Parathyroid adenoma (tissue), 2 donors: ENCODE measurements at regions not wholly inside any gene's neighbourhood (a gene's known extent, or its start where the extent isn't known, plus 50 kb on each side); places are given as distances from the start of the nearest gene placed in this dataset.

ENCODE experiments used
- H2AFZ ChIP-seq: fragments of 300-600 bp; sonication (generic); one replicate; pipeline ENCODE4 v1.7.0; 2017; ENCODE audit warnings: antibody characterized with exemption, mild to moderate bottlenecking
- H3K27ac ChIP-seq: fragments of 300-600 bp; sonication (generic); one replicate; pipeline ENCODE4 v1.7.0; 2017
- H3K27me3 ChIP-seq: fragments of 300-600 bp; sonication (generic); one replicate; pipeline ENCODE4 v1.7.0; 2017; ENCODE audit warnings: low read length; ENCODE audit not compliant: control insufficient read depth, insufficient read depth
- H3K36me3 ChIP-seq: fragments of 300-600 bp; sonication (generic); one replicate; pipeline ENCODE4 v1.7.0; 2017; ENCODE audit warnings: low read length; ENCODE audit not compliant: control insufficient read depth, insufficient read depth
- H3K4me1 ChIP-seq: fragments of 300-600 bp; sonication (generic); one replicate; pipeline ENCODE4 v1.7.0; 2017; ENCODE audit warnings: control low read depth
- H3K4me2 ChIP-seq: fragments of 300-600 bp; sonication (generic); one replicate; pipeline ENCODE4 v1.7.0; 2017; ENCODE audit warnings: low read length
- H3K4me3 ChIP-seq: fragments of 300-600 bp; sonication (generic); one replicate; pipeline ENCODE4 v1.7.0; 2017; ENCODE audit warnings: low read depth, low read length
- H3K79me2 ChIP-seq: fragments of 300-600 bp; sonication (generic); one replicate; pipeline ENCODE4 v1.7.0; 2017; ENCODE audit warnings: control low read depth
- H3K9ac ChIP-seq: fragments of 300-600 bp; sonication (generic); one replicate; pipeline ENCODE4 v1.7.0; 2017; ENCODE audit warnings: mild to moderate bottlenecking
- H3K9me3 ChIP-seq: fragments of 300-600 bp; sonication (generic); one replicate; pipeline ENCODE4 v1.7.0; 2017; ENCODE audit warnings: low read length; ENCODE audit not compliant: control insufficient read depth
- TF ChIP-seq, protein P1 (sequence below): fragments of 300-600 bp; sonication (generic); IDR thresholded peaks from one replicate; pipeline ENCODE4 v1.7.0; 2017; ENCODE audit warnings: antibody characterized with exemption, mild to moderate bottlenecking
- donor health status: primary hyperparathyroidism.

DNA sequence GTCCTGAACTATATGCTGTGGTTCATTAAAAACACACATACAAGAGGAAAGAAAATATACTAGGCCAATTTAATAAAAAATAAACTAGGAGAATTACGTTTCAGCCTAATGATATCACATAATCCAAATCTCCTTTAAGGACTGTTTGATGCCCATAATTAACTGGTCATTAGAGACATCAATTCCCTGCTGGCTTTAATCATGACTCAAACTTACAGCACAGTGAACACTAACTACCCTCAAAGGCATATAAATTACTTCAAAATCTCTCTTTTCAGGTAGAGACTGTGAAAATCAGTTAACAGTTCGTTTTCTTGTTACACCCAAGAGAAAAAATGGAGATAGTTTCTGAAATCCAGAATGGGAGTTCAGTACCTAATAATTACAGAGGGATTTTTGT lies 567.4 kb downstream of the CBLN2 start:
- TF ChIP-seq, protein P1, sequence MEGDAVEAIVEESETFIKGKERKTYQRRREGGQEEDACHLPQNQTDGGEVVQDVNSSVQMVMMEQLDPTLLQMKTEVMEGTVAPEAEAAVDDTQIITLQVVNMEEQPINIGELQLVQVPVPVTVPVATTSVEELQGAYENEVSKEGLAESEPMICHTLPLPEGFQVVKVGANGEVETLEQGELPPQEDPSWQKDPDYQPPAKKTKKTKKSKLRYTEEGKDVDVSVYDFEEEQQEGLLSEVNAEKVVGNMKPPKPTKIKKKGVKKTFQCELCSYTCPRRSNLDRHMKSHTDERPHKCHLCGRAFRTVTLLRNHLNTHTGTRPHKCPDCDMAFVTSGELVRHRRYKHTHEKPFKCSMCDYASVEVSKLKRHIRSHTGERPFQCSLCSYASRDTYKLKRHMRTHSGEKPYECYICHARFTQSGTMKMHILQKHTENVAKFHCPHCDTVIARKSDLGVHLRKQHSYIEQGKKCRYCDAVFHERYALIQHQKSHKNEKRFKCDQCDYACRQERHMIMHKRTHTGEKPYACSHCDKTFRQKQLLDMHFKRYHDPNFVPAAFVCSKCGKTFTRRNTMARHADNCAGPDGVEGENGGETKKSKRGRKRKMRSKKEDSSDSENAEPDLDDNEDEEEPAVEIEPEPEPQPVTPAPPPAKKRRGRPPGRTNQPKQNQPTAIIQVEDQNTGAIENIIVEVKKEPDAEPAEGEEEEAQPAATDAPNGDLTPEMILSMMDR, result no peak
- H3K9ac ChIP-seq, result no peak overlapping the region
- H3K4me1 ChIP-seq, result no peaks in the 10 kb centered on the region
- no peak overlapping the region for H3K27ac ChIP-seq
- H3K9me3 ChIP-seq, result no peaks in the 10 kb centered on the region
- no peak overlapping the region for H3K4me3 ChIP-seq
- H3K27me3 ChIP-seq, result no peaks in the 10 kb centered on the region
- H3K36me3 ChIP-seq, result no peaks in the 10 kb centered on the region
- H3K79me2 ChIP-seq, result no peaks in the 10 kb centered on the region
- H2AFZ ChIP-seq, result no peak overlapping the region
- no peak overlapping the region for H3K4me2 ChIP-seq

DNA sequence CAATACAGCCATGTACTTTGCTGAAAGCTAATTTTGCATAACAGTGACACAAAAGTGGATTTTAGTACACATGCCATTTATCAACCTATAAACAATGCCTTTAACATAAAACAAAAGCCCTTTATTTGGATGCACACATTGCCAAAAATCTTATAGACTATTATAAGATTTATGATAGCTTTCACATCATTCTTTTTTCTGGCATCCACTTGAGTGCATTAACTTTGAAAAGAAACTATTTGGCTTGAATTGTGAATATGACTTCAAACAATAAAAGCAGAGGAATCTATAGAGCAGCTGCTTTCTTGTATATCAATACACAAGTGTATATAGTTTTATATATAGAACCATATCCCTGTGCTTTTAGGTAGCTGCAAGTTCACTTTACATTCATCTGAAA lies 577.4 kb downstream of the CBLN2 start:
- H3K9ac ChIP-seq, result no peak overlapping the region
- H3K27me3 ChIP-seq, result no peaks in the 10 kb centered on the region
- no peaks in the 10 kb centered on the region for H3K36me3 ChIP-seq
- no peaks in the 10 kb centered on the region for H3K79me2 ChIP-seq
- no peak overlapping the region for H2AFZ ChIP-seq
- H3K27ac ChIP-seq, result no peak overlapping the region
- no peak overlapping the region for H3K4me2 ChIP-seq
- H3K4me1 ChIP-seq, result no peaks in the 10 kb centered on the region
- H3K9me3 ChIP-seq, result no peaks in the 10 kb centered on the region
- TF ChIP-seq, protein P1, result no peak
- no peak overlapping the region for H3K4me3 ChIP-seq

DNA sequence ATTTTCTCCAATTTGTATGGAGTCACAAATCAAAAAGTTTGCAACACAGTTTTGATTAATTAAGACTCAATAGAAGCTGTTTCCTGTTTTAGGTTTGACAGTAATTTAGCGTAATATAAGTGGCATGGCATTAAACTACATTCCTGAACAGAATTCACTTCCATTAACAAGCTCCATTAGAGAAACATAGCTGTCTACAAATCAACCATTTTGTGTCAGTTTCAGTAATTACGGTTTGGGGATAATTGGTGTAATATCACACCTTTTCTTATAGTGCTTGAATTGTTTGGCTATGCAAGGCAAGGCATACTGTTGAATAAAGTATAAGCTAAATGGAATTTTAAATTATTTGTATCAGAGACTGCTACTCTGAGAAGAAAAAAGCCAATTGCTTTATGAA lies 585.5 kb downstream of the CBLN2 start:
- H3K9me3 ChIP-seq, result no peaks in the 10 kb centered on the region
- no peaks in the 10 kb centered on the region for H3K4me1 ChIP-seq
- H3K79me2 ChIP-seq, result no peaks in the 10 kb centered on the region
- no peak overlapping the region for H3K4me3 ChIP-seq
- H3K36me3 ChIP-seq, result no peaks in the 10 kb centered on the region
- H3K27me3 ChIP-seq, result no peaks in the 10 kb centered on the region
- TF ChIP-seq, protein P1, result no peak
- H3K9ac ChIP-seq, result no peak overlapping the region
- H2AFZ ChIP-seq, result no peak overlapping the region
- no peak overlapping the region for H3K27ac ChIP-seq
- H3K4me2 ChIP-seq, result no peak overlapping the region

DNA sequence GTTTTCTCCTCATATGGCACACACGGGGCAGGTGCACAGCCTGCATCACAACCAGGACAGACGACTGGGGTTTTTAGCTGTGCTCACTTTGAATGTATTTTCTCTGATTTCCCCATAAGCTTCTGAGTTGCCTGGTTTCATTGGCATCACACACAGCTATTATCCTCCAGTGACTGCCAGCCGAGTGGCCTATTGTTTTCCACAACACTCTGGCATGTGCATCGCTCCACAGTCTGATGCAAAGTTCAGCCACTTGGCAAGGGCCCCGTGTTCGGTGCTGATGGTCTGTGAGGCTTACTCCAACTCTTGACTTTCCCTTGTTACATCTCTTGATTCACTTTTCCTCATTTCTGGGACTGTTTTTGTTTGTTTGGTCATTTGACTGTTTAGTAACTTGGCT lies 593.1 kb downstream of the CBLN2 start:
- no peaks in the 10 kb centered on the region for H3K9me3 ChIP-seq
- H3K27ac ChIP-seq, result no peak overlapping the region
- no peak overlapping the region for H3K4me3 ChIP-seq
- no peak overlapping the region for H3K4me2 ChIP-seq
- no peak overlapping the region for H3K9ac ChIP-seq
- no peaks in the 10 kb centered on the region for H3K27me3 ChIP-seq
- no peaks in the 10 kb centered on the region for H3K36me3 ChIP-seq
- H2AFZ ChIP-seq, result no peak overlapping the region
- no peaks in the 10 kb centered on the region for H3K4me1 ChIP-seq
- H3K79me2 ChIP-seq, result no peaks in the 10 kb centered on the region
- TF ChIP-seq, protein P1, result no peak

DNA sequence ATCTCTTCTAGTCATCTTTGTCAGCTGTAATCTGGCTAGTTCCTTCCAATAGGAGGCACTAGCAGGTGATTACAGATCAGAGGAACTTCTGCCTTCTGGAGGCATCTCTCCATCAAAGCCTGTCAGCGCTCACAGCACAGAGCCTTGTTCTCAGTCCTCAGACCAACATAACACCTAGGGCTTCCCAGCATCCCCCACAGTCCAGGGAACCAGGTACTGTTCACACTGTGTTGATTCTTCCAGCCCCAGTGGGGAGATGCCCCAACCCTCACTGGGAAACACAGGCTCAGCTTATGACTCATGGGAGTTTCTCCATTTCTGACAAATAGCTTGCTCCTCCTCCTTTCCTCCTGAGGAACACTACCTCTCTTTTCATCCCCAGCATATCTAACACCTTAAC lies 601.7 kb downstream of the CBLN2 start:
- Histone ChIP-seq H3K4me1 (no peaks in the 10 kb centered on the region), H3K27ac (no peak overlapping the region), H3K36me3 (no peaks in the 10 kb centered on the region), H3K4me3 (no peak overlapping the region), H3K4me2 (no peak overlapping the region), H3K79me2 (no peaks in the 10 kb centered on the region), H3K9me3 (no peaks in the 10 kb centered on the region), H3K27me3 (no peaks in the 10 kb centered on the region), H3K9ac (no peak overlapping the region), H2AFZ (no peak overlapping the region)
- TF ChIP-seq, protein P1, result no peak
